A673 (cell line): ENCODE measurements at regions not wholly inside any gene's neighbourhood (a gene's known extent, or its start where the extent isn't known, plus 50 kb on each side); places are given as distances from the start of the nearest gene placed in this dataset.
"Not testable (repeated sequence)": the region's sequence is repeated elsewhere in the genome, so short reads cannot be mapped to it uniquely, and the experiment has no call there.

ENCODE experiments used
- BruUV-seq: library from RNA; stranded (reverse); fragments of 400-500 nt; replicated peaks from 2 replicates; lab custom pipeline; 2021; lab: Mats Ljungman, UMichigan
- CTCF ChIA-PET: fragments of 300-600 bp; sonication (Branson Sonifier 250); formaldehyde crosslinking; loops from one replicate; lab custom pipeline; 2022; ENCODE audit warnings: antibody characterized with exemption; lab: Charles Lee
- POLR2A ChIA-PET: fragments of 300-600 bp; sonication (Branson Sonifier 250); formaldehyde crosslinking; loops from one replicate; lab custom pipeline; 2022; ENCODE audit warnings: antibody characterized with exemption; ENCODE audit not compliant: low non-redundant PET; lab: Charles Lee
- DNase-seq: peaks from one replicate; pipeline ENCODE4 v3.0.0-alpha.2; 2015; ENCODE audit warnings: low spot score
- H3K27ac ChIP-seq: fragments of 200-600 bp; sonication (generic); 2 replicates; pipeline ENCODE4 v1.5.1; 2016; ENCODE audit warnings: mixed run types, low read depth, mild to moderate bottlenecking, mixed read lengths, antibody characterized with exemption, low read length; ENCODE audit not compliant: poor library complexity, severe bottlenecking
- H3K27me3 ChIP-seq: fragments of 200-600 bp; sonication (generic); replicated peaks from 2 replicates; pipeline ENCODE4 v1.6.1; 2017; ENCODE audit warnings: mixed run types, low read depth, mild to moderate bottlenecking, mixed read lengths, antibody characterized with exemption, low read length; ENCODE audit not compliant: insufficient read depth, poor library complexity
- H3K36me3 ChIP-seq: fragments of 200-600 bp; sonication (generic); 2 replicates; pipeline ENCODE4 v1.6.1; 2016; ENCODE audit warnings: mixed run types, mild to moderate bottlenecking, mixed read lengths, antibody characterized with exemption, low read length; ENCODE audit not compliant: insufficient read depth, poor library complexity, severe bottlenecking
- H3K4me1 ChIP-seq: fragments of 200-600 bp; sonication (generic); 2 replicates; pipeline ENCODE4 v1.6.1; 2017; ENCODE audit warnings: mixed run types, mild to moderate bottlenecking, mixed read lengths, antibody characterized with exemption, low read length; ENCODE audit not compliant: insufficient read depth, poor library complexity, severe bottlenecking
- H3K4me3 ChIP-seq: fragments of 200-600 bp; sonication (generic); 2 replicates; pipeline ENCODE4 v1.5.1; 2016; ENCODE audit warnings: low read depth, mixed run types, mild to moderate bottlenecking, mixed read lengths, low read length; ENCODE audit not compliant: poor library complexity, severe bottlenecking
- H3K9me3 ChIP-seq: fragments of 200-600 bp; sonication (generic); 2 replicates; pipeline ENCODE4 v1.6.1; 2016; ENCODE audit warnings: mixed run types, low read depth, mild to moderate bottlenecking, mixed read lengths, antibody characterized with exemption, low read length; ENCODE audit not compliant: poor library complexity, severe bottlenecking
- EZH2 ChIP-seq: fragments of 200-600 bp; sonication (generic); IDR thresholded peaks from 2 replicates; pipeline ENCODE4 v1.6.1; 2017; ENCODE audit warnings: borderline replicate concordance, low read depth, mild to moderate bottlenecking, mixed read lengths, antibody characterized with exemption, low read length; ENCODE audit not compliant: poor library complexity, severe bottlenecking
- intact Hi-C: fragments of 100-400 bp; cut with micrococcal nuclease; formaldehyde crosslinking; loops from one replicate; pipeline ENCODE4 v1.10.0; 2022; ENCODE audit not compliant: unreplicated experiment
- TF ChIP-seq, protein P1 (sequence below): fragments of 300-800, 200-600 bp; sonication (generic); conservative IDR thresholded peaks from 2 replicates; pipeline ENCODE4 v1.5.1; 2017; ENCODE audit warnings: low read depth, mild to moderate bottlenecking, antibody characterized with exemption, low read length, moderate library complexity, mixed read lengths

DNA sequence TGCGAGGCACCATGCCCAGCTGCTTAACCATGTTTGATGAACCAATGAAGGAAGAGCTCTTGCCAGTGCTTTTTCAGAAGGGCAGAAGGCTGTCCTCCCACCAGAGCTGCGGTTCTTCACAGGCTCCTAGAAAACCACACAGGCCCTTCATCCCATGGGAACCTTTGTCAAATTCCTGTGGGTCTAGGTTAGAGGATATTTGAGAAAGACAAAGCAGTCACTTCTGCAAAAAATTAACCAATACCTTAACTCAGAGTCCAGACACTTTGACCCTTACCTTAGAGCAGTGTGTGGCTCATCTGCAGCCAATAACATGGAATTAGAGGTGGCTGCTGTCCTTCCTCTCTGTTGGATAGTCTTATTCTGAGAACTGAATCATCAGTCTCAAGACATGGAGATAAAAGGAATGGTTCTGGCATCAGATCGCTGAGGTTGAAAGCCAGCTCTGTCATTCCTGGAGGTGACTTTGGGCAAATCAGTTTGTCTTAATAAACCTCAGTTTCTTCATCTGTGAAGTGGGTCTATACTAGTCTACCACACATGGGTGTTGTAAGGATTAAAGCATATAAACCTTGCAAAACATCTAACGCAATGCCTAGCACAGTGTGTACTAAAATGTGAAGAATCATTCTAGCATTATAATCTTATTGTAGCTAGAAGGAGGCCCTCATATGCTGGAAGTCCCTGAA, 65.1 kb upstream of the PIP4K2A start:
- POLR2A ChIA-PET, result no interaction called here
- Histone ChIP-seq H3K36me3 (no peaks in the 10 kb centered on the region), H3K27me3 (peaks cover 4% of the 10 kb centered on the region), H3K4me1 (peaks cover 3% of the 10 kb centered on the region), H3K9me3 (no peaks in the 10 kb centered on the region), H3K4me3 (no peak overlapping the region), H3K27ac (no peak overlapping the region)
- TF ChIP-seq, protein P1, sequence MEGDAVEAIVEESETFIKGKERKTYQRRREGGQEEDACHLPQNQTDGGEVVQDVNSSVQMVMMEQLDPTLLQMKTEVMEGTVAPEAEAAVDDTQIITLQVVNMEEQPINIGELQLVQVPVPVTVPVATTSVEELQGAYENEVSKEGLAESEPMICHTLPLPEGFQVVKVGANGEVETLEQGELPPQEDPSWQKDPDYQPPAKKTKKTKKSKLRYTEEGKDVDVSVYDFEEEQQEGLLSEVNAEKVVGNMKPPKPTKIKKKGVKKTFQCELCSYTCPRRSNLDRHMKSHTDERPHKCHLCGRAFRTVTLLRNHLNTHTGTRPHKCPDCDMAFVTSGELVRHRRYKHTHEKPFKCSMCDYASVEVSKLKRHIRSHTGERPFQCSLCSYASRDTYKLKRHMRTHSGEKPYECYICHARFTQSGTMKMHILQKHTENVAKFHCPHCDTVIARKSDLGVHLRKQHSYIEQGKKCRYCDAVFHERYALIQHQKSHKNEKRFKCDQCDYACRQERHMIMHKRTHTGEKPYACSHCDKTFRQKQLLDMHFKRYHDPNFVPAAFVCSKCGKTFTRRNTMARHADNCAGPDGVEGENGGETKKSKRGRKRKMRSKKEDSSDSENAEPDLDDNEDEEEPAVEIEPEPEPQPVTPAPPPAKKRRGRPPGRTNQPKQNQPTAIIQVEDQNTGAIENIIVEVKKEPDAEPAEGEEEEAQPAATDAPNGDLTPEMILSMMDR, result no peak
- no peak for TF ChIP-seq EZH2
- CTCF ChIA-PET, result no interaction called here
- no TSS peak for BruUV-seq
- intact Hi-C loops, result no loop called here
- DNase-seq, result no peak

- intact Hi-C loops, result no loop called here
- Histone ChIP-seq H3K27me3 (no peaks in the 10 kb centered on the region), H3K27ac (no peak overlapping the region), H3K4me1 (no peaks in the 10 kb centered on the region), H3K4me3 (no peak overlapping the region), H3K36me3 (no peaks in the 10 kb centered on the region), H3K9me3 (no peaks in the 10 kb centered on the region)
- BruUV-seq, result no TSS peak
- no peak for DNase-seq
- POLR2A ChIA-PET, result no interaction called here
- TF ChIP-seq EZH2, result no peak
- TF ChIP-seq, protein P1, result no peak
- CTCF ChIA-PET, result no interaction called here
Measured at GRCh38 chr10:22774102-22774501, 59.7 kb upstream of the PIP4K2A start.

DNA sequence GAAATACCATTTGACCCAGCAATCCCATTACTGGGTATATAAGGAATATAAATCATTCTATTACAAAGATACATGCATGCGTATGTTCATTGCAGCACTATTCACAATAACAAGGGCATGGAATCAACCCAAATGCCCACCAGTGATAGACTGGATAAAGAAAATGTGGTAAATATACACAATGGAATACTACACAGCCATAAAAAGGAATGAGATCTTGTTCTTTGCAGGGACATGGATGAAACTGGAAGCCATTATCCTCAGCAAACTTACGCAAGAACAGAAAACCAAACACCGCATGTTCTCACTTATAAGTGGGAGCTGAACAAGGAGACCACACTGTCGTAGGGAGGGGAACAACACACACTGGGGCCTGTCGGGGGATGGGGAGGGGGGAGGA, 57.3 kb upstream of the PIP4K2A start:
- intact Hi-C loops, H3K27ac ChIP-seq, H3K4me1 ChIP-seq, H3K9me3 ChIP-seq, H3K36me3 ChIP-seq, H3K4me3 ChIP-seq, DNase-seq, BruUV-seq, POLR2A ChIA-PET, H3K27me3 ChIP-seq: not testable (repeated sequence)
- CTCF ChIA-PET, result interaction anchor here (0.6 kb wide), 1 partner anchor 524 kb away, joined by 4 read pairs; no protein-coding TSS in a partner anchor

DNA sequence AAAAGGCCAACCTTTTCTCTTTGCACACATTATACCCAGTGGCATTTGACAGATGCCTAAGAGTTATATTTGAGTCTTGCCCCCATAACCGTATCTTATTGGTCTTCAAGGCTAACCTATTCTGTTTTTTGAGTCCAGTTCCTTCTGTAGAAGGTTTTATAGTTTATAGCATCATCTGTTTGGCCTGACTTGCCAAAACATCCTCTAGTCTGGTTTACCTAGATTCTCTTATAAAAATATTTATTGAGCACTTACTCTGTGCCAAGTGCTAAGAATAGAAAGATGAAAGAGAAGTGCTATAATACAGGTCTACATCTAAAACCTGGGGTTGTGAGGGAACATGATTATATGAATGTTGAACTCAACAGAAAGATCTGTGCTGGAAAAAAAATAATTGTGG, 55.9 kb upstream of the PIP4K2A start:
- no TSS peak for BruUV-seq
- no peak overlapping the region for H3K4me3 ChIP-seq
- POLR2A ChIA-PET, result no interaction called here
- H3K9me3 ChIP-seq, result no peaks in the 10 kb centered on the region
- no peak for DNase-seq
- no peak for TF ChIP-seq EZH2
- TF ChIP-seq, protein P1, result no peak
- H3K36me3 ChIP-seq, result no peaks in the 10 kb centered on the region
- no peaks in the 10 kb centered on the region for H3K27me3 ChIP-seq
- H3K27ac ChIP-seq, result no peak overlapping the region
- intact Hi-C loops, result no loop called here
- no peaks in the 10 kb centered on the region for H3K4me1 ChIP-seq
- CTCF ChIA-PET, result no interaction called here
